Renal cortex interstitium (tissue), 11 donors: ENCODE measurements at regions not wholly inside any gene's neighbourhood (a gene's known extent, or its start where the extent isn't known, plus 50 kb on each side); places are given as distances from the start of the nearest gene placed in this dataset.

Source experiments
- DNase-seq, 11 donors: peaks; one replicate each; pipeline ENCODE4 v3.0.0-alpha.2; 2013; ENCODE audit warnings: low read depth in 9 of 11, low spot score in 4 of 11; ENCODE audit errors: extremely low read depth in 1 of 11

DNA sequence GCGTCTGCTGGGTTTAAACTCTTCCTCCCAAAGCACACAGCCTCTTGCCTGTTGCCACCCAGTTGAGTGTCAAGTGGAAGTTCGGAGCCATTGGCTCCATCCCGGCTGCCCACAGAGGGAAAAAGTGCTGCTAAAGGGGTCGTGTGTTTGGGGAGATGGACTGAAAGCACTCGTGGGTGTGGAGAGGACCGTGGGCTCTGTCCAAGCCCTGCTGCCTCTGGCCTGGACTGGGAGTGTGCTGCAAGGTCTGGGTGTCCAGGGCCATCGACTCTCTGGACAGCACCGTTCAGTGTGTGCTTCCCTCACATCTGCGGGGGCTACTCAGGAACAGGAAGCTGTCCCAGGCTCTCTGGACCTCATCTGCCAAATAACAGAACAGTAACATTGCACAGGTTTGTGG lies 269.3 kb downstream of the DLL1 start:
- no peak for DNase-seq

DNA sequence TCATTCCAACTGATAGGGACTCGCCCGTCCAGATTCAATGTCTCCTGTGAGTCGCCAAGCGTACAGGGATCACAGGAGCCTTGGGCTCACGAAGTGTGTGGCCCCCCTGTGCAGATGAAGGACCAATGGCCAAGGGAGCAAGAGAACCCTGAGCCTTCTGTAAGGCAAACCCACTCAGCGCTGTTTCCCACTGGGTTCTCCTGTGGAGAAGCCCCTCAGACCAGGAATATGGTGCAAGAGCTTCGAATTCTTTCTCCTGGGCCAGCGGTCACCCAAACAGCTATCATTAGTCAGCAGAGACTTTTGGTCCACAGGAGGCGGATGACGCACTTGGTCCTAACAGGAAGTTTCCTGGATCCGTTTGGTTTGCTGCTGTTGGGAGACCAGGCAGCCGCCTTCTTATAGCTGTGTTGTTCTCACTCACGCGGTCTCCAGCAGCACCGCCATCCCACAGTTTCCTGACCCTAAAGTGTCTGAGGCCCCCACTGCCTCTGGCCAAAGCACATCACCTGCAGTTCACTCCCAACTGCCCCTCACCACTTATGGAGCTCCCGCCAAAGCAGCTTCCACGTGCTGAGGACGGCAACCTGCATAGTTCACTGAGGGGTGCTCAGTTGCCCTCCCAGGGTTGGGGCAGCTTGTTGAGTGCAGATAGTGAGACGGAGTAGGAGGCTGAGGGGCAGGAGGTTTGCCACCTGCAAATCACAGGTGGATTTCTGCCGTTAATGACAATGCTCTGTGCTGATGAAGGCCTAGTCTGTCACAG lies 268.6 kb downstream of the ERMARD start:
- DNase-seq: no peak

DNA sequence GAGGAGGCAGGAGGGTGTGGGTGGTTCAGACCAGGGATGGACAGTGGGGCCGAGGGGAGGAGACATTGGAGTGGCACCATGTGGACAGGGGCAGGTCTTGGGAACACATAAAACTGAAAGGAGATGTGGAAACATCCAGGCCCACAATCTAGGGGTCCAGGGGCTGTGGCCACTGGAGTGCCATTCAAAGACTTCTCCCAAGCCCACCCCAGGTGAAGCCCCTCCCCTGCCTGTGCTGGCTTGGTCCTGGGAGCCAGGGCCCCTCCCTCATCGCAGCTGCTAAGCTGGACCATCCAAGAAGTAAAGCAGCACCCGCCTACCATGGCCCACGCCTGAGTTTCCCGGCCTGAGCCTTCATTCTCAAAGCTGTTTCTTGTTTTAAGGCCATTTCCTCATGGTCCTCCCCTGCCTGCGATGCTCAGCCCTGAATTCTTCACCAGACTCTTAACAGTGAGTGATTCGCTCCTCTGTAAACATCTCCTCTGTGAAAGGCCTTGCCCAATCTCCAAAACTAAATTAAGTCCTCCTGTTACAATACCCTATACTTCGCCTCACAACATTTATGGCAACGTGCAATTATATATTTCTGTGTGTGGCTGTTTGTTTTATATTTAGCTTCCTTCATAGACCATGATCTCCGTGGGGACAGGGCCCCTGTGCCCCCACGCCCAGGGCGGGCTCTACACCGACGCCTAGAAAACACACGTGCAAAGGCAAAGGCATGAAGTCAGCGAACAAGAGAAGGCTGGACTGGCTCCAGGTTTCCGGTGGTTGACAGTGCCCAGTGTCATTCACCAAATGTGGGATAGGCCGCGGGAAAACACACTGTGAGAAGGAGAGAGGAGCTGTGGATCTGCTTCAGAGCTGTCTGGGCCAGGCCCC lies 267.8 kb downstream of the ERMARD start:
- DNase-seq: no peak

DNA sequence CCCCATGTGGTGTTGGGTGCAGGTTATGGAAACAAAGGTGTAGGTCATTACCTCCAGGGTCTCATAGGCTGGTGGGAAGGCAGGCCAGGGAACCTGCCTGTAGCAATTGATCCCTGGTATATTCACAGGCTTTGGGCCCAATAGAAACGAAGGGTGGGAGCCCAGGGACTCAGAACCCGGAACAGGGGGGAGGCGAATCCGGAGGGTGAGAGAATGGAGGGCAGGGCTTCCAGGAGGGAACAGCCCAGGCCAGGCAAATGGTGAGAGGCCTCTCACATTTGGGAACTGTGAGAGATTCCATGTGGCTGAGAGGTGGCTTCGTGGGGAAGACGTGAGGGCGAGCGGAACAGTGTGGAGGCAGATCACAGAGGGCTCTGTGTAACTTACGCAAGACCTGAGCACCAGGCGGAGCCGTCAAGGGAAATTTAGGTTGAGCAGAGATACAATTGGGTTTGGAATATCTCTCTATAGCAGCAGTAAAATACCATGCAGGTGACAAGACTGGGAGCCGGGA lies 267.1 kb downstream of the ERMARD start:
- no peak for DNase-seq

DNA sequence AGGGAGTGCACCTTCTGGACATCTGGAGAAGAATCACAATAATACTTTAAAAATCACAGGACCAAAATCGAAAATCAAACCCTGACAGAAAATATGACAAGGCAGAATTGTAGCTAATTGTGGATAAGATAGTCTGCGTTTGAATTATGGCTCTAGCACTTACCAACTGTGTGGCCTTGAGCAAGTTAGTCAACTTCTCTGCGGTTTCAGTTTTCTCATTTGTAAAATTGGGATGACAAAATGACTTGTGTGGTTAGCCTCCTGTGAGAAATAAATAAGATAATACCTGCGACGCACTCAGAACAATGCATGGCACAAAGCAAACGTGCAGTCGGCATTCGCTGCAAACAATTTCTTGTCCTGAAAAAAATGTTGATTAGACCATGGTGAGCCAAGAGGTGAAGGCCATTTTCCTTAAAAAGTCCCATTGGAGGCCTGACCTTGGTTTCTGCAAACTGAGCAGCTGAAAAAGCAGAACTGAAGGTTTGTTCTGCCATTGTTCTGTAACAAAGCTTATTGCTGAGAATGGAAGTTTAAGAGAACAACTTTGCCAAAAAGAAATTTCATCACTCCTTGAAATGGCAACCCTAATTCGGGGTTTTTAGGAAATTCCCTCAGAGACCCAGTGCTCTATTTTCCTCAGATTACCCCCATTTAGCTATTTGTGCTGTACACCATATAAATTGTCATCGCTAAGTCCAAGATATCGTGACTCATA lies 266.3 kb downstream of the ERMARD start:
- no peak for DNase-seq

DNA sequence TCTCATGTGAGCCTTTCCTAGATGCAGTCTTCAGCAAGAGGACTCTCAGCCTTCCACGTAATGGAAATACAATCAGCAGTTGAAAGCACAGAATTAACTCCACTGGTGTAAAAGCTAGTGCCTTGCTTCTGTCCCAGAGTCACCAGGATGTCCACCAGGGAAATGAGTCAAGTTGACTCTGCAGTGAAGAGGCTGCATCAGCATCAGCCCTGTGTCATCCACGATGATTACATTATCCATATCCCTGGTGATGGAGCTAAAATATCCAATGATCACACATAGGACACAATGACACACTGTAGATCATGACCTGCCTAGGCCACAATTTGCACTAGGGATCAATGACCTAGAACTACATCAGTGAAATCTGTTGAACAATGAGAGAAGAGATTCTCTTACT lies 262.4 kb downstream of the ERMARD start:
- no peak for DNase-seq

DNA sequence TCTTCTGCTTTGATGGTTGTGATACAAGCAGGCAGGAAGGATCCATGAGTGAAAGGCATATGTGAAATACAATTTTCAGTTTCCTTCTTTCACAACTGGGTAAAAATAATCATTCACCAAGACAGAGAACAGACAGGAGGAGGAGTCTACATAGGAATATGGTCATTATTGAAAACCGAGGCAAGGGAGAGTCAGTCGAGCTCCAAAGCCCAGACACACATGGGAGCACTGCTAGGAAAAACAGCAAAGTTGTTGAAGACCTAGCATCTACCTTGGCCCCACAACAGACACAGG lies 260.6 kb downstream of the ERMARD start:
- no peak for DNase-seq

DNA sequence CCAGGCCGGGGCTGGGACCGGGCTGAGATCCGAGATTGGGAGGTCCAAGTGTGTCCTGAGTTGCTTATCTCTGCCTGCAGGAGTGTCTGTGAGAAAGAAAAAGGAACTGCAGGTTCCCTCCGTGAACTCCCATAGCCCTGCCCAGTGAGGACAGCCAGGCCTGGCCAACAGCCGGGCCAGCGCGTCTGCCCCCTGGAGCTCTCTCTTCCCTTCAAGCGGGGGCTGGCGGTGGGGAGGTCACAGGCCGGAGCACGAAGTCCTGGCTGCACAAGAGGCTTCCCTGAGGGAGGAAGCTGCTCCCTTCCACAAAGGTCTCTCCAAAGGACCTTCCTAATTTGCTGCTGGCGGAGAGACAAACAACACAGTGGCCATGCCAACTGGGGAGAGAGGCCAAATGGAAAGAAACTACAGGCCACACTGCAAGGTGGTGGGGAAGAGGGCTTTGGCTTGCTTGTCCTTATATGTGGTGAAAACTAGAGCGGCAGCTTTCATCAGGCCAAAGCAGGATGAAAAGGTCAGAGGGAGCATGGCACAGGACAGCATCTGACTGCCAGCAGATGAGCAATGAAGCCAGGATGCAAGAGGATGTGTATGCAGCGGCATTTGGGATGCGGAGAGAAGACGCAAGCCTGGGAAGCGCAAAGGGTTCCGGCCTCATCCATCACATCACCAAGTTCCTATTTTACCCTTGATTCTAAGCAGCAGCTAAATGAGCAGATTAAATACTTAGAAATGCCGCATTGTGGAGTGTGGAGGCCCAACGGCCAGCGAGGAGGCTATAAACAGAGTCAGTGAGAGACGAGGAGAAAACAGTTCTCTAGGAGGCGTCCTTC lies 260.0 kb downstream of the ERMARD start:
- DNase-seq: no peak

DNA sequence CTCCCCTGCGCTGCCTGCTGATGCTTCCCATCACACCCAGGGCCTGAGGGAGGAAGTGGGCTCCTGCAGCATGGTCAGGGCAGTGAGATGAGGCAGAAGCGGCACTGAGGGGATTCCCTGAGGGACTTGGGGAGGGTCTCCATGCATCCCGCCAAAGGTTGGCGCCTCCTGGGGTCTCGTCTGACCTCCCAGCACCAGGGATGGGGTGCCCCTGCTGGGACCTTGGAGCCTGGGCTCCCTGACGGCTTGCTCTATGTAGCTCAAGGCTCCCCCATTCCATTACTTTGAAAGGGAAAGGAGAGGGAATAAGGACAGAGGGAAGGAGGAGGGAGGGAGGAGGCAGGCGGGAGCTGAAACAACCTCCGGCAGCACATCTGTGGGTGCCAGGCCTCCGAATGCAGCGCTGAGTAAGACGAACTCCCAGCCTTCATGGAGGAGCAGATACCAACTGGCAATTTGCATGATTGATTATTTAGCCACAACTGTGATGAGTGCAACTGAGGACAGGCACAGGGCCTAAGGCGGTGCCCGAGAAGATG lies 259.3 kb downstream of the ERMARD start:
- no peak for DNase-seq

DNA sequence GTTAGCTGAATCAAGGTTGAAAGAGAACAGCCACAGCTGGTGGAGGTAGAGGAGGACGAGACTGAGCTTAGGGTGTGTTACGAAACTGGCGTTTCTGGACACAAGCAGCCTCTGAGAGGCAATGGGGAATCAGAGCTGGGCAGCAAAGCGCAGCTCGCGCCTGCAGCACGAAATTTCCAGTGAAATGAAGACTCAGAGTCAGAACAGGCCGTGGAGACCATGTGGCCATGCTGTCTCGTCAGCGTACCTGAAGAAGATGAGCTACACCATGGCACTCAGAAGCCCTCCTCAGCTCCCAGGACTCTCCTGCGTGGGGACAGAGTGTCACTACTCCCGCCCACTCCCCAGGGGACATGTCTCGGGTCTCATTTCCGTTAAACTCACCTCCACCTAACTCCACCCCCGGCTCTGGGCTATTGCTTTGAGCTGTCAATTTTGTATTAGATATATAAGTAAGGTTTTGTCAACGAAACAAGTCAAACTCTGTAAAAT lies 256.9 kb downstream of the ERMARD start:
- DNase-seq: no peak

DNA sequence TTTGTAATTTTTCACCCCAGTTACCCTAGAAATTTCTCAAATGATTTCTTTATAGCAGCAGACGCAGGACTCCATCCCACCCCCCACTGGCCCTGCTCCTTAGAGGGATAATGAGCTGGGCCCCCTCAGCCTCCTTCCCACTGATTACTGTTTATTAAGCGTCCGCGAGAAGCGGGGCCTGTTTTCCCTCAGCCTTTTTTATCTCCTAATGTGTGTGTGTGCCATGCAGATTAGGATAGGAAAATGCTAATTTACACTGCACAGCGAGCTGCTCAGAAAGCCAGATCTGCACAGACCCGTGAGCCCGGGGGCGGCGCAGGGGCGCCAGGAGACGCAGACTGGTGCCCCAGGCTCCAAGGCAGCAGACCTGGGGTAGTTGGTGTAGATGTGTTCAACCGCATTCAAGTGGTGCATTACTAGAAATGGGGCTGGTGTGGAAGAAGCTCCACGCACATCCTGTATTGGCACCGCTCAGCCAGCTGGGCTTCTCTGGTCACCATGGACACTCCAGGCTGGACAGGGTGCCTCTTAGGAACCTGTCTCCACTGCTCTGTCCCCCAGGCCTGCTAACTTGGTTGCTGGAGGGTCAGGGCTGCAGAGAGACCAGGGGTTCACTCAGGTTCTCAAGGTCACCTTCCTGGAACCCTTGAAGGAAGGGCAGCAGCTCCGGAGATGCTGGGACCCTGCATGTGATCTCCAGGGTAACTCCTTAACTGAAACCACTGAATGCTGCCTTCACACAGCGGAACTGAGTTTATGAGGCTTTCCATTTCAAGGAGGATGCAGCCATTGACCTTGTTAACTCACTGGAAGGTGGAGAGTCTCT lies 256.3 kb downstream of the ERMARD start:
- DNase-seq: peak in 1 of 11 donors; percentile 26

DNA sequence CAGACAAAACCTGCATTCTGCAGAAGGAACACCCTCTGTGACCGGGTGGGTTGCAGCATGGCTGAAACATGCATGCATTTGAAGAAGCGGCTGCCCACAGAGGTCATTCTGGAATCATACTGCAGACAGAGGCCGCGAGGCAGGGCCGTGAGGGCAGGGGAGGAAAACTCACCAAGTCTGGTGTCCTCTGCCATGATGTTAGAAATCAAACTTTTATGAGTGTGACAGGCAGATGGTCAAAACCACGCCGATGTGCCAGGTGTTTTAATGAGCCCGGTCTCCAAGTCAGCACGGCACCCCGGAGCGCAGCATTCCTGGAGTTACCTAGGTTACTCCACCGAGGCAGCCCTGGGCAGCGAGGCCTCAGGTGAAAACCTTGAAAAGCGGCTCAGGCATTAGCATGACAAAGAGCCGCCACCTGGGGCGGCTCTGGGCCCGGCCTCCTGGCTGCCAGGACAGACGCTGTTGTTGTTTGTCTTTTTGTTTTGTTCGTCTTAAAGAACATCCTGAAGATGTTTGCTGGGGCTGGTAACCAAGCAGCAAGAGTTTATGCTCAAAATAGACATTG lies 255.6 kb downstream of the ERMARD start:
- DNase-seq: peak in 1 of 11 donors; percentile 41

DNA sequence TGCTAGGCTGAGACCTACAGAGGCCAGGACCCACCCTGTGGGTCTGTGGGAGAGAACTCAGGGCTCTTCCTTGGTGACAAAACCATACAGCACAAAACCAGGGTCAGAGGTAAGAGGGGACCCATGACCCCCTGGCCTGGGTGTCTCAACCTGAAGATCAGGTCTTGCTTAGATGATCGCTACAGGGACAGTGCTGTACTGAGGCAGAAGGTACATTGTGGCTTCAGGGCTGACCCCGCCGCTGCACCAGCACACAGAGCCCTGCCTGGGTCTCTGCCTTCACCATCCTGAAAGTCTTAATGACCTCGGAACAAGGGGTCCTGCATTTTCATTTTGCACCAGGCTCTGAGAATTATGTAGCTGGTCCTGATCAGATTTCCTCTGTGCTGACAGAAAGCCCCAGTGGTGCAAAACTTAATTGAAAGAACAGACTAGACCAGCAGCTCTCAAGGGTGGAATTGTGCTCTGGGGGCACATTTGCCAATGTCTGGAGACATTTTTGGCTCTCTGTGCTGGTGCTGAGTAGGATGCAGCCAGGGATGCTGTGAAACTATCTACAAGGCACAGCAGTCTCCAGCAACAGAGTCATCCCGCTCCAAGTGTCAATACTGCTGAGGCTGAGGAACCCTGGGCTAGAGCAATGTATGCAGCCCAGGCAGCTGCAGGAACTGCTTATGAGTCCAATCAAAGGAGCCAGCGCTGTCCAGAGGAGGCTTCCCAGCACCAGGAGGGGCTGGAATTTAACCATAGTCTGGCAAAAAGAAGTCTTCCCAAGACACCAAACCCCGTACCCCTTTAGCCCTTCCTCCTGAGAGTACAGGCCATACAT lies 254.9 kb downstream of the ERMARD start:
- DNase-seq: no peak

DNA sequence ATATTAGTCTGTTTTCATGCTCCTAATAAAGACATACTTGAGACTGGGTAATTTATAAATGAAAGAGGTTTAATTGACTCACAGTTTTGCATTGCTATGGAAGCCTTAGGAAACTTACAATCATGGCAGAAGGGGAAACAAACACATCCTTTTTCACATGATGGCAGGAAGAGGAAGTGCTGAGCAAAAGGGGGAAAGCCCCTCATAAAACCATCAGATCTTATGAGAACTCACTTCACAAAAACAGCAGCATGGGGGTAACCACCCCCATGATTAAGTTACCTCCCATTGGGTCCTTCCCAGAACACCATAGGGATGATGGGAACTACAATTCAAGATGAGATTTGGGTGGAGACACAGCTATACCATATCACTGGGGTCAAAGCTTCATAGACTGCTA lies 254.2 kb downstream of the ERMARD start:
- DNase-seq: no peak

DNA sequence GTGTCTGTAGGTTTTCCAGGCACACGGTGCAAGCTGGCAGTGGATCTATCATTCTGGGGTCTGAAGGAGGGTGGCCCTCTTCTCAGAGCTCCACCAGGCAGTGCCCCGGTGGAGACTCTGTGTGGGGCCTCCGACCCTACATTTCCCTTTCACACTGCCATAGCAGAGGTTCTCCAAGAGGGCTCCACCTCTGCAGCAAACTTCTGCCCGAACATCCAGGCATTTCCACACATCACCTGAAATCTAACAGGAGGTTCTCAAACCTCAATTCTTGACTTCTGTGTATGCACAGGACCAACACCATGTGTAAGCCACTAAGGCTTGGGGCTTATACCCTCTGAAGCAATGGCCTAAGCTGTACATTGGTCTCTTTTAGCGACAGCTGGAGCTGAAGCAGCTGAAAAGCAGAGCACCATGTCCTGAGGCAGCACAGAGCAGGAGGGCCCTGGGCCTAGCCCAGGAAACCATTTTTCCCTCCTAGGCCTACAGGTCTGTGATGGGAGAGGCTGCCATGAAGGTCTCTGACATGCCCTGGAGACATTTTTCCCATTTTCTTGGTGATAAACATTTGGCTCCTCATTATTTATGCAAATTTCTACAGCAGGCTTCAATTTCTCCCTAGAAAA lies 253.3 kb downstream of the ERMARD start:
- no peak for DNase-seq
